ENCODE measurements at regions not wholly inside any gene's neighbourhood (a gene's known extent, or its start where the extent isn't known, plus 50 kb on each side); places are given as distances from the start of the nearest gene placed in this dataset.
"Not testable (repeated sequence)": the region's sequence is repeated elsewhere in the genome, so short reads cannot be mapped to it uniquely, and the experiment has no call there.

DNA sequence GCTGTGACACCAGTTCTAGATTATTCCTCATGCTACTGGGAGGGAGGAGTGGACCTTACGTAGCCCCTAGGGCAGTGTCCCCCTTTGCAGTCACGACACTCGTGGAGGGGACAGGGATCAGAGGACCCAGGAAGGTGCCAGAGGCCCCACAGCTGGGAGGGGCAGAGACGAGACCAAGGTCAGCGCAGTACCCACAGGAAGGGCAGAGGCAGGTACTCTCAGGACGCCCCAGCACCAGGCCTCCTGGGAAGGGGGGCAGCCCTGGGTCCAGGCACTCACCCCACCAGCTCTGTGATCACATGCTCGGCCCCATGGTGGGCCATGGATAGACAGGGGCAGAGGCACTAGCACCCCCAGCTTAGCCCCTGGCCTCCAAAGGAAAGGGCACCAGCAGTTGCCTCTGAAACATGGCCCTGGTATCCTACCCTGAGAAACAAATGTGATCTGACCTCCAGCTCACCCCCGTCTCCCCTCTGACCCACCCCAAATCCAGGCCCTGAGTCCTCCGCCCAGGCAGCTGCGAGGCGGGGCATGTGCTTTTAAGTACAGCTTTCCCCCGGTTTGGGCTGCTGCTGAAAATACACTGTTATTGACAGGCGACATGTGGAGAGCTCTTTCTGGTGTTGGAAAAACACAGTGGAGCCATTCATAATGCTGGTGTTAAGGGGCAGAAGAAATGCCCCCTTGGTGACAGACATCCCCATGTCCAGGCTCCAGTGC, 361.9 kb downstream of the C16orf95 start:
- no peak for DNase-seq (ENCODE audit: low spot score)

DNA sequence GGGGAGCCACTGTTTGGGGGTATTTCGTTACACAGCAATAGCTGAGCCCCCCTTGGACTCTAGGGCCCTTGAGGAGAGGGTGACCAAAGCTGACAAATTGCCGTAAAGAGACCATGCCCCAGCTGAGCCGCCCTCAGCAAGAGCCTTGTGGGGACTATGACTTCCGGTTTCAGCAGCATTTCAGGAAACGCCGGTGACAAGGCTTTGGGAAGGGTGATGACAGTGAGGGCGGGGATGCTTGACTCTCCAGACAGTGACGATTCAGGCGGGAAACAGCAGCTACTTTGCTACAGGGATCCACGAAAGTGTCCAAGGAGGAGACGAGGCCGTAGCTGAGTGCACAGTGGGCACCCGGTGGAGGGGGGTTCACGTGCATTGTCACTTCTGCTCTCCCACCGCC, 360.8 kb downstream of the C16orf95 start:
- DNase-seq (ENCODE audit: low spot score), result no peak

DNA sequence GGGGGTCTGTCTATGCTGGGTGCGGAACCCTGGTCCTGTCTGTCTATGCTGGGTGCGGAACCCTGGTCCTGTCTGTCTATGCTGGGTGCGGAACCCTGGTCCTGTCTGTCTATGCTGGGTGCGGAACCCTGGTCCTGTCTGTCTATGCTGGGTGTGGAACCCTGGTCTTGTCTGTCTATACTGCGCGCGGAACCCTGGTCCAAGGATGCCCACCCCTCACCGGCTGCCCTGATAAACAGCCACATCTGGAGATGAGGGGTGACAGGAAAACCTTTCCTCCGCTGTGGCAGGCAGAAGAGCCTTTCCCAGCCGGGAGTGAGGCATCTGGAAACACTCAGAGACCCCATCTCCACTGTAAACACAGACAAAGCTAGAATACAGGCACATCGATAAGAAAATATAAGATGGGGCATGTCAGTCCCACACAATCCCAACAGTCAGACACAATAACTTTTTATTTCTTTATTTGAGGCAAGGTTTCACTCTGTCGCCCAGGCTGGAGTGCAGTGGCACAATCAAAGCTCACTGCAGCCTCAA, 359.5 kb downstream of the C16orf95 start:
- DNase-seq (ENCODE audit: low spot score), result not testable (repeated sequence)

DNA sequence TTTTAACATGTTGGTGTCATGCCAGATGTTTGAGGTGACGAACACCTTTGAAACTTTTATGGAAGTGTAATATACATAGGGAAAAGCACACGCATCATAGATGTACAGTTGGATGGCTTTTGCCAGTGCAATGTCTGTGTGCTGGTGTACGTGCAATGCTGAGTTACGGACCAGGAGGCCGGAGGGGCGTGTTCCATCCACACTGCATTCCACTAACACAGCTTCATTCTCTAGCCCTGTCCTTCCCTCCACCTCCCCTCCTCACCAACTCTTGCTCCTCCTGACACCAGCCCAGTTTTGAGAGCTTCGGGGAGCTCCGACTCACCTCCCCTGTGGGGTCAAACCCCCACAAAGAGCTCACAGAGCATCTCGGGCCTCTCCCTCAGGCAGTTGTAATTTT, 358.8 kb downstream of the C16orf95 start:
- peak; percentile 47 for DNase-seq (ENCODE audit: low spot score)

DNA sequence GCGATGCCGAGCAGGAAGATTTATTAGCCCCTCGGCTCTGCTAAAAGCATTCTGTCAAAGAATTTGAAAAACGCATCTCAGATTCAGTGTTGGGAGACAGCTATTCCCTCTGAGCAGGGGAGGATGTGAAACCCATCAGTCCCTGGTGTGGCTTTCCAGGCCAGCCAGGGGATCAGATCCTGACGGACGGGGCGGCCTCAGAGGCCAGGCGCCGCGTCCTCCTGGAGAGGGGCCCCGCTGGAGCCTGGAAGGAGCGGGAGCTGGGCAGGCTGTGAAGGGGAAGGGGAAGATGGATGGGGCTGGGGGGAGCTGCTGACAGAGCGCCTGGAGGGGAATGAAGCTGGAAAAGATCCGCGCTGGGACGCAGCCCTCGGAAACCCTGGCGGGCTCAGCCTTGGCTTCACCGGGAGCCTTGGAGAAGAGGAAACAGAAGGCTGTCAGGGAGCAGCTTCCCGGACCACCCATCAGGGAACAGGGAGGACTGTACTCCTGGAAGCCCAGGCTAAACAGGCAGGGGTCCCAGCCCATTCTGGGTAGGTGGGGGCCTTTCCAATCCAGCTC, 358.0 kb downstream of the C16orf95 start:
- DNase-seq (ENCODE audit: low spot score), result peak; percentile 63

DNA sequence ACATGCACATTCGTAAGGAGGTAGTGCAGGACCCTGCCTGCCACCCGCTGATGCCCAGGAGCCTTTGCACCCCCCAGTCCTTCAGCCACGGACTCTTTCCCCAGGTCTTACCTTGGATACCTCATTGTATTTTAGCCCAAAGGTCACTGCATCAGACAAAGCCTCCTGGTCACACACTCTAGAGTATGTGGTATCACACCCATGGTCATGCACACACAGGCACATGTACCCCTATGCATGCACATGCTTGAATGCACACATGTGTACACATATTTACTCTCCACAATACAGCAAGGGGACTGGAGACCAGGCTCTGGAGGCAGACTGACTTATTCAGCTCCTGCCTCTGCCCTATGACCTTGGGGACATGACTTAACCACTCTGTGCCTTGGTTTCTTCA, 357.5 kb downstream of the C16orf95 start:
- no peak for DNase-seq (ENCODE audit: low spot score)

DNA sequence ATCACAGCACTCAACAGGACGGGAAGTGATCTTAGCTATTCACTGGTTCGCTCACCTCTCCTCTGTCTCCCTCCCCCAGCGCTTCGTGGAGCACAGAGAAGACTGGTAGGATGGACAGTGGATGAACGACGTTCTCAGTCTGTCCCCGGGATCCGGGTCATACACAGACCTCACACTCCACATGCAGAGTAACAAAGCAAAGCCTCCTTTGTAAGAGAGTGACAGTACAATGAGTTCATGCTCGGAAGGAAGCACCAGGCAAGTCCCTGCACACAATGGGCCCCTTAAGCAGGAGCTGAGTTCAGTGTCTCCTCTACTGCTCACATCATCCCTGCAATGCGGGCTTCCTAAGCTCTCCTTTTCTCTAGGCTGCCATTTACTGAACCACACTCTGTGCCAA, 356.9 kb downstream of the C16orf95 start:
- DNase-seq (ENCODE audit: low spot score), result no peak

DNA sequence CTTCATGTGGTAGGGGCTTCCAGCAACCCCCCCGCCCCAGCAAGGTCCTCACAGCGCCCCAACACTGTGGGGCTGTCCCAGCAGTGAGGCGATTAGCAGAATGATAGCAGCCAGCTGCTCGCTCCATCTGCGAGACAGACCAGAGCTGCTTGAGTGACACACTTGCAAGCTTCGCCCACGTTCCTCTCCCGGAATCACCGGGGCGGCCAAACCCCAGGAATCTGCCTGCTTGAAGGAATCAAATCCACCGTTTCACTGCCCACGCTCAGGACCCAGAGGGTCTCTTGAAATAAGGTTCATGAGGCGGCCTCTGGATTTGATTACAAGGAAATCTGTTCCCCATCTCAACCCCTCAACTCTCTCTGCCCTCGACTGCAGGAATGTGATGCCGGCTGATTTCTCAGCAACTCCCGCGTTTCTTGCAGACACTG, 356.0 kb downstream of the C16orf95 start:
- DNase-seq (ENCODE audit: low spot score), result no peak

DNA sequence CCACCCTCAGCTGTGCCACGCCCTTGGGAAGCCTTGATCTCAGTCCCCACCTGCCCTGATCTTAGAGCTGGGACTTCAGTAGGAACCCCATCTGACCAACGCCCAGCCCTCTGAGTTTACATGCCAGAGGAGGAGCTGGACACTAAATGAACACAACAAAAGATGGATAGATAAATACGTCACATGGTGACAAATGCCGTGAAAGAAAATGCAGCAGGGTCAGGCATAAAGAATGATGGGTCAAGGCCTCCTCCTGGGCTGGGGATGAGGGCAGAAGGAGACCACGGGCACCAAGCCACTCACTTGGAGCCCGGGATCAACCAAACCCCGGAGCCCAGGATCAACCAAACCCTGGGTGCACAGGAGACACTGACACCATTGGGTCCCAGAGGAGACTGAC, 354.9 kb downstream of the C16orf95 start:
- no peak for DNase-seq (ENCODE audit: low spot score)

DNA sequence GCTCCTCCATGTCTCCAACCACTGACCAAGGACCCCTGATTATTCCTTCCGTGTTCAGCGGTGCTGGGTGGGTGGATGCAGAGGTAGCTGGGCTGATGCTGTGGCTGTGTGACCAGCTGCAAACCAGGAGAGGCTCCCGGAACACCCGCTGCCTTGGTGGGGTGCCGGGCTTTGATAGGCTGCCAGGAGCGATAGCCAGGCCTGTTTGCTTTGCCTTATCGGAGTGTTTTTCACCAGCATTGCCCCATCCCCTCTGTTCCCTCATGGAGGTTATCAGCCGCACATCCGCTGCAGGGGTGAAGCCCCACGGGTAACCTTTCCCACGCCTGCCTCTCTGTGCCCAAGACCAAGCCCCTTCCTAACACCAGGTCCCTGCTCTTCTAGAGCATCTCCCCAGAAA, 354.3 kb downstream of the C16orf95 start:
- no peak for DNase-seq (ENCODE audit: low spot score)

DNA sequence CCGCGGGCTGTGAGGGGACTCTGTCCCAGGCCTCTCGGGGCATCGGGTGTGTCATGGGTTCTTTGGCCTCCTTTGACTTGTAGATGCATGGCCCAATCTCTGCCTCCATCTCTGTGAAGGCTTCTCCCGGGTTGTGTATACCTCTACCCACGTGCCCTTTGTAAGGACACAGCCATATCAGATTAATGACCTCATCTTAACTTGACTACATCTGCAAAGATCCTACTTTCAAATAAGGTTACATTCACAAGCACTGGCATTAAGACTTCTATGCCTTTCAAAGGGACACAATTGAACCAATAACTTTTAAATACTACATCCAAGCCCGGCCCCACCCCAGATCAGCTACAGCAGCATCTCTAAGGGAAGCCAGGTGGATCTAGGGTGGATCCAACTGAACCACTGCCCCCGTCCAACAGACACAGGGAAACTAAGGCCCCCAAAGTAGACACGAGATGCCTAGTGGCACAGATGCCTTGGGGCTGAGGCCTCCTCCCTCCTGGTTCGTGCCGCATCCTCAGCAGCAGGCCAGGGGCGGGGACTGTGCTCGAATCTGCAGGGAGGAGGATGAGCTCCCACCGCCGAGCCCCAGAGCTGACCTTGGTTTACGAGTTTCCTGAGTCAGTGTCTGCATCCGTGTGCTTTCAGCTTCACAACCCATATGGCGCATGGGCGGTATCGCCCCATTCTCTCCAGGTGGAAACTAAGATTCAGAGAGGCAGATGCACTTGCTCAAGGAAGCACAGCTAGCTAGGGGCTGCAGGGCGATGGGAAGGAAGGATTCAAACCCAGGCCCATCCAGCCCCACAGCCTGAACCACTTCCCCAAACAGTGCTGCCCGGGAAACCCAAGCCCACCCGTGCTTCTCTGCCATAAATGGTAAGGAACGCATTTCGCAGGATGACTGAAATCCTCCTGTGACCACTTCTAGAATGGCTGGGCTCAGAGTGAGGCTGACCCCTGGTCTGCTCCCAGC, 353.3 kb downstream of the C16orf95 start:
- no peak for DNase-seq (ENCODE audit: low spot score)

DNA sequence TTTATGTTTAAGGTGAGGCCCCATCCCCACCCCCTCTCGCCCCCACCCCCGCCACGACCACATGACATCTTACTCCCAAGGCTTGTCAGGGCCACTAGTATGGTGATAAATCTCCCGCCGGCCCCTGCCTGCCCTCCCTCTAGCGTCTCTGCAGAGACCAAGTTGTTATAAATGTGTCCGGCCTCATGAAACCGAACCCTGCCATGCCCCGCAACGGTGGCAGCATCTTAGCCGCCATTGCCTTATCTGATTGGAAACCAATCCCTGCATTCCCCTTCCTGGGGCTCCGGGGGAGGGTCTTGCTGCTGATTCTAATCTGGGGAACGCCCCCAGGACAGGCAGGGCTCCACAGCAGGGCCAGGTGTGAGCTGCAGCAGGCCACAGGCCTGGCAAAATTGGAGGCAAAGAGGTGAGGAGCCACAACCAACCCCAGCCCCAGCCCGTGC, 352.4 kb downstream of the C16orf95 start:
- DNase-seq (ENCODE audit: low spot score), result no peak

DNA sequence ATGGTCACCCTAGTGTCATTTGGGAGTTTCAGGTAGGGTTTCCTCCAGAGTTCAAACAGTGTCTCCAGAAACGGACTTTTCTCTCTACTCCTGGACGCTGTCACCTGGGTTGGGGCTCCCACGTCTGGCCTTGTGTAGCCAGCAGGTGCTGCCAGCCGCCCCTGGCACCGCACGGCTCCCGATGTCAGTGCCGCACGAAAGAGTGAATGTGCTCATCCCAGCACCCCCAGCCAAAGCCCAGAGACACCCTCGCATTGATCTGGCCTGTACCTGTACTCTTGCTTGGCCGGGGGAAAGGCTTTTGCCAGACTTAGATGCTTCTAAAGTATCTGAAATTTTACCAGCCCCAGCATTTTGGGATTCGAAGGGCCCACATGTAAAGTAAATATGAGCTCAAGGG, 351.9 kb downstream of the C16orf95 start:
- DNase-seq (ENCODE audit: low spot score), result no peak

DNA sequence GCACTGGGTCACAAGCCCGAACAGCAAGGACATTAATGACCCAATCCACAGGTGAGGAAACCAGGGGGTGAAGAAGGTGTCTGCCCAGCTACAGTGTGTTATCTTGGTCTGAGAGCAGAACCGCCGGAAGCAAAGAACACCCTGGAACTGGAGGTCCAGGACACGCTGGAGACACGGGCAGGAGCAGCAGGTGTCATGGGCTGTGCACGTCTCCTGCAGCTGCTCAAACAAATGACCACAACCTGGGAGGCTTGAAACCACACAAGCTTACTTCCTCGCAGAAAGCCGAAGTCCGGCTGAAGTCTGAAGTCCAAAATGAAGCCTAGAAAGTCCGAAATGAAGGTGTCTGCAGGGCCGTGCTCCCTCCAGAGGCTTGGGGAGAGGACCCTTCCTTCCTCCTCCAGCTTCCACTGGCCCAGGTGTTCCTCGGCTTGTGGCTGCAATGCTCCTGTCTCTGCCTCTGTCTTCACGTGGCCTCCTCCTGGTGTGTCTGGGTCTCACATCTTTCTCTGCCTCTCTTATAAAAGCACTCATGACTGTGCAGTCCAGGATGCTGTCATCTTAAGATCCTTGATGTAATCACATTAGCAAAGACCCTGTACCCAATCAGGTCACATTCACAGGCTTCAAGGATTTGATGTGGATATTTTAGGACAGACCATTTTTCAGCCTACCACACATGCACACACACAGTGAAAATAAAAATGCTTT, 351.2 kb downstream of the C16orf95 start:
- DNase-seq (ENCODE audit: low spot score), result no peak

DNA sequence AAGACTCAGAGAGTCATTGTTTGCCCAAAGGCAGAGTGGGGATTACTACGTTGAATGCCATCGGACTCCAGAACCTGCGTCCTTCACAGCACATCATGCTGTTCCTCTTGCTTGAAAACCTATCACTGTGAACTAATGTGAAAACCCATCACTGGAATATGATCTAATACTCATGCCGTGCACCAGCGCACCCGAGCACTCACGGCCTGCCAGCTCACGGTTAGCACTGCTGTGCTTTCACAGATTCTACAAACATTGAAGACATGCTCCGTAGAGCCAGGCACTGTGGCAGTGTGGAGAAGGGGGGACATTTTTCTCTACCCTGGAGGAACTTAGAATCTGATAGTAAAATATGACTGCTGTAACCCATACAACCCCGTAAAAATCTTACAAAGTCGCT, 350.4 kb downstream of the C16orf95 start:
- DNase-seq (ENCODE audit: low spot score), result no peak

DNA sequence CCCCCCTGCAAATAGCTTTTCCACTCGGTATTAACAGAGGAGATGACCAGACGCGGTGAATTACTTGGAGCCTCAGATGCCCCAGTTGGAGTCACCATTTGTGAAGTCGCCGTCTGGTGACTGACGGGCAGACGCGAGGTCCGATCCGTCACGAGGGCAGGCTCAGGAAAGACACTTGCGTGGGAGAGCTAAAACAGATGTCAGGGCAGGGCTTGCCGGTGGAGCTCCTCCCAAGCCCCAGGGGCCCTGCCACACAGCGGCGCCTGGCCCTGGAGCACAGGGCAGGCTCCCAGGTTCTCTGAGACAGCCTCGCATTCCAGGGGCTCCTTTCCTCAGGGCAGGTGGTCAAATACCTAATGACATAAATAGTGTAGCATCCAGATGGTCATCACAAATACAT, 348.3 kb downstream of the C16orf95 start:
- DNase-seq (ENCODE audit: low spot score), result no peak

DNA sequence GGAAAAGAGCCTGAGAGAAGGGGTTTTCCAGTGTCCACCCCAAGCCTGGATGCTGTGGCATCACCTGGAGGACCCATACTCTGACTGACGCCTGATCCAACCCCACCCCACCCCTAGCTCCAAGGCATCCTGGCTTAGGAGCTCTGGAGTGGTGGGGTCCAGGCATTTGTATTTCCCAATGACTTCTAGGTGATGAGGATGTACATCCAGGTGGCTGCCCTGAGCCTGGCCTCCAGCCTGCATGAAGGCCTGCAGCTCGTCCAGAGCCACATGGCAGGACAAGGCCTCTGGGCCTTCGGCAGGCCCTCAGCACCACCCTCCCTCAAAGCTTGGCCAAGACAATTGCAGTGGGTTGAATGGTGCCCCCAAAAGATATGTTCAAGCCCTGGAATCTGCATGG, 347.5 kb downstream of the C16orf95 start:
- DNase-seq (ENCODE audit: low spot score), result no peak

DNA sequence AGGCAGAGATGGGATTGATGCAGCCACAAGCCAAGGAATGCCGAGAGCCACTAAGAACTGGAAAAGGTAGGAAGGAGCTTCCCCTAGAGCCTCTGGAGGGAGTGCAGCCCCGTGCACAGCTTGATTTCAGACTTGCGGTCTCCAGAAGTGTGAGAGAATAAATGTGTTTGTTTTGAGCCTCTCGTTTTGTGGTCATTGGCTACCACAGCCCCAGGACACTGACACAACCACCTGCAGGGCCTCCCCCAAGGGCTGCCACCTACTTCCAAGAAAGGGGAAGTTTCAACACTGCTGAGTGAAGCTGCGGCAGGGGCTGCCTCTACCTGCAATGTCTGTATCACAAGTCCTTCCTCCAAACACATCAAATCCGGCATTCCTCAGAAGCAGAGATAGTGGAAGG, 346.9 kb downstream of the C16orf95 start:
- DNase-seq (ENCODE audit: low spot score), result no peak

DNA sequence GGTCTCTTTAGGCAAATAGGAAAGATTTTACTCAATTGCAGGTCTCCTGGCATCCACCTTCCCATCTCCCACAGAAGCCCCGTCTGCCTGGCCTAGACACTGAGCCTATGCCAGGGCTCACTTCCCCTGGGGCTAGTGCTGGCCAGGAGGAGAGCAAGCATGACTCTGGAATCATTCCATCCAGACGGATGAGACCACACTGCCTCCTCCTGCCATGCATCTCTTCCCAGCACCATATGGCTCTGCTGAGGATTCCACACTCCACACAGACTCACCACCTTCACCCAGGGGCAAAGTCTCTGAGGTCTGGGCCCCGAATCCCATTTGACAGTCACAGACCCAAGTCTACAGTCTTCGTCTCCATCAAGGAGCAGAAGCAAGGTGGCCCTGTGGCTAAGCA, 346.5 kb downstream of the C16orf95 start:
- no peak for DNase-seq (ENCODE audit: low spot score)

DNA sequence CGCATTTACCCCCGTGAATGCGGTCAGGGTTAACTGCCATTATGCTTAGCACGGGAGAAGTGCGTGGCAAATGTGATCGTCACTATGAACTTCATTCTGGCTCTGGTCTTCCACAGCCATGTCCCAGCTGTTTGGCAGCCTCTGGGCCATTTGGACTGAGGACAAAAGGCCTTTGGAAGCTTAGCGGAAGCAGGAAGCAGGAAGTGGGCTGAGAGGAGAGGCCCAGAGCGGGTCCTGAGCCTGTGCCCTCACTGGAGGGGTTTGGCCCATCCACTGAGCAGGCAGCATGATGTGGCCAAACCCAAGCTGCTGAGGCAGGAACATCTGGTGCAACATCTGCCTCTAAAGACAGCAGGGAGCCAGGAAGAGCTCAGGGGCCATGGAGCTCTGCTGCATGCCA, 345.9 kb downstream of the C16orf95 start:
- DNase-seq (ENCODE audit: low spot score), result no peak

DNA sequence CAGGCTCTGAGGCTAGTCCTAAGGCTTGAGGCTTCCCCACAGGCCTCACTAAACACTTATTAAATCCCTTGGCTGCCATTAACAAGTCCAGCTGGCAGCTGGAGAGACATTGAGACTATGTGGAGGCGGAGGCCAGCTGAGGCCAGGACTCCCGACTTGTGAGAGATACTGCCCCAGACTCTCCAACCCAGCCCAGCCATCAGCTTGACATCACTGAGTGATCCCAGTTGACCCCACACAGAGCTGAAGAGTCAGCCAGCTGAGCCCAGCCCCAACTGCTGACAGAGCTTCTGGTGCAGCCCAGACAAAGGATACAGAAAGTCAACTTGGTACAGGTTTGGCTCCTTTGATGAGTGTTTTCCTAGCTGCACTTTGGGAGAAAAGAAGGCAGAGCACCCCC, 343.1 kb downstream of the C16orf95 start:
- DNase-seq (ENCODE audit: low spot score), result no peak

DNA sequence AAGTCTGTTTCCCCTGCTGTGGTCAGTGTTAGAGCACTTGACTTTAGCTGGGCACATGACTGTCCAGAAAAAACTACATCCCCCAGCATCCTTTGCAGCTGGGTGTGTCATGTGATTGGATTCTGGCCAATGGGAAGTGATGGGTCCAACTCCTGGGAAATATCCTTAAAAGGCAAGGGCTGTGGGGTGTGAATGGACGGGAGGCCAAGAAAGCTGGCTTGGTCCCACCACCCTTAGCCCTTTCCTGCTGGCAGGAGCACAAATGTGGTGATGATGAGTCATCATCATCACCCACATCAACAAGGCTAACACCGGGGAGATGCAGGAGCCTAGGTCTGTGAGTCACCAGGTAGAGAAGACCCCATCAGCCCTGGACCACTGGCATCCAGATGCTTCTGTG, 341.7 kb downstream of the C16orf95 start:
- DNase-seq (ENCODE audit: low spot score), result peak; percentile 63
